Kasumi-1 (cell line): ENCODE measurements at regions not wholly inside any gene's neighbourhood (a gene's known extent, or its start where the extent isn't known, plus 50 kb on each side); places are given as distances from the start of the nearest gene placed in this dataset.
"Not testable (repeated sequence)": the region's sequence is repeated elsewhere in the genome, so short reads cannot be mapped to it uniquely, and the experiment has no call there.

Experiments used
- DNase-seq, 2 experiments: peaks; one replicate each; lab custom pipeline; 2025; lab: John Stamatoyannopoulos, UW

GRCh38 chr2:236632295-236633218, 62.9 kb downstream of the ACKR3 start:
- DNase-seq, result no peak

- no peak for DNase-seq
Observed at GRCh38 chr2:236633219-236633570, 63.6 kb downstream of the ACKR3 start.

DNA sequence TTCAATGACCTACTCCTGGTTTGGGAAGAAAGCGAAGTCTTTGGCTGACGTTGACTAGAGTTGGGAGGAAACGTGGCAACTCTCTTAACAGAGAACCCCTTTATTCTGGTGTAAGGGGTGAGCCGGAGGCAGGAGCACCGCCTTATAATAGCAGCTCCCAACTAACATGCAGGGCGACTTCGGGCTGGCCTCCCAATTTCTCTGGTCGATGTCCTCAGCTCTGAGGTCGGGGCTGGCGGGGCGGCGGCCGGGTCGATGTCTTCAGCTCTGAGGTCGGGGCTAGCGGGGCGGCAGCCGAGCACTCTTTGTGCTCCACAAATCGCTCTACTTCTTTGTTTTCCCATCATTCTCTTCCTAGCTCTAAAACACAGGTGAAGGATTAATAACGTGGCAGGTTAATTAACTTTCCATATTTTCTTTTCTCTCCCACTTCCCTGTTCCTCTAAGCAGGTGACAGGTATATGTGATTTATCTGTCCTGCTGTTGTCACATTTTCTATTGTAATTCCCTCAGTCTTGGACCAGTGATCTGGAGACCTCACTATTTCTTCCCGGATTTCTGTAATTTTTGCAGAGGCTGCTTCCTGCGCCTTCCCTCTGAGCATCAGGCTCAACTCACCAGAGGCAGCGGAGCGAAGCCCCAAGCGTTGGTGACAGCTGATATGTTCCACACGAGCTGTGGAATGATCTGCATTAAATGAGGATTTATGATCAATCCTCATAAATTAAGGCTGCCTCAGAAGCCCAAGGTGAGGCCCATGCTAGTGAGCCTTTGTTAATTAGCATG, 64.3 kb downstream of the ACKR3 start:
- DNase-seq, result no peak

DNA sequence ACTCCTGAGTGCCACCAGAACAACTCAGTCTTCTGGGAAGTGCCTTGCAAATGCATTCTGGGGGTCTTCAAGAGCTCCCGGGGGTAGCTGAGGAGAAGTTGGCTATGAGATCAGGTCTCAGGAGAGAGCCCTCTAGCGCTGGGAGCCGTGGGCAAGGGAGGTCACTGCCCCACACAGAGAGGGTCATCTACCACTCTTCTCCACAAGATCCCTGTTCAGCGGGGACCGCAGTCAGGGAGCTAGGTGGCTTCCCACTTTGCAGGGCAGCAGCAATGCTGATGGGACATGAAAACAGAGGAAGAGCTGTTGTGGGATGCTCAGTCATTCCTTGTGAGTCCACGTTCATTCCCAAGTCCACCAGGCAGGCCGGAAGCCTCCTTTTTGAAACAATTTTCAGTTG, 66.6 kb downstream of the ACKR3 start:
- no peak for DNase-seq

GRCh38 chr2:236636714-236637470, 67.3 kb downstream of the ACKR3 start:
- DNase-seq, result no peak

- DNase-seq, result no peak
Observed at GRCh38 chr2:236637686-236638569, 68.3 kb downstream of the ACKR3 start.

DNA sequence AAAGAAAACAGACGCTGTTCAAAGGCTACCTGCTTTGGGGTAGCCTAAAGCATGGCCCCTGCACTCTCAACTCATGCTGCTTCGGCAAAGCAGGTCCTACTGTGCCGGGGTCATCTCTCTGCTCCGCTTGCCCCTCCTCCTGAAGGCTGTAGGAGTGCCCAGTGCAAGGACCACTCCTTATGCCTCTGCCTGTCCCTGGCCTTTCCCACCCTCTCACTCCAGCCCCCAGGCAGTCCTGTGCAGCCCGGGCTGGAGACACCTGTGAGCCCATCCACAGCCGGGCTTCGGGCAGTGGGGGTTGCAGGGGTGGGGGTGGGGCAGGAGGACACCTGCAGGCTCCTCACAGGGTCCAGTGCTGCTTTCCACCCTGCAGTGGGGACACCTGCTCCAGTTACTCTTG, 69.1 kb downstream of the ACKR3 start:
- DNase-seq, result no peak

GRCh38 chr2:236639461-236640235, 70.0 kb downstream of the ACKR3 start:
- no peak for DNase-seq

DNA sequence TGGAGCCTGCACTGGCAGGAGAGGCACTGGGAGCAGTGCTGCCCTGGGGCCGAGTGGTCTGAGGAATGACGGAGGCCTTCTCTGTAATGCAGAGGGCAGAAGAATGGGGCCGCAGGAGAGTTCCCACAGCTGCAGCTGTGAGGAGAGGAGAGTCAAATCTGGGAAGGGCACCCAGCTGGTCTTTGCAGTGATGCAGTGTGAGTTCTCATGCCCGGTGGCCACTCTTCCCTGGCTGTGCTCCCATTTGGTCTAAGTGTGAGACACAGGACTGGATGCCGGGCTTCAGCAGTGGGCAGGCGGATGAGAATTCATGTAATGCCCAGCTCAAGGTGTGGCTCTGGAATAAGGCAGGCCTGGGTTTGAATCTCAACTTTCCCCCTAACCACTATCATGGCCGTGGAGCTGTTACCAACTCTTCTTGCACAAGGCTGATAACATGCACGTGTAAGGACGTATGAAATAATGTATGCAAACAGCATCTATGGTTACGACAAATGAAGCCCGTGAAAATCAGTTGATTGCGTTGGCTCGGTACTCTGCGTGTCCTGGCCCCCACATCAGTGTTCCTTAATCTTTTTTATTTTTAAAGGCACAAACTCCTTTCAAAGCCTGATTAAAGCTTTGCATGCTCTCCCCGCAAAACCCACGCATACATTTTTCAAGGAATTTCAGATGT, 71.6 kb downstream of the ACKR3 start:
- no peak for DNase-seq

DNA sequence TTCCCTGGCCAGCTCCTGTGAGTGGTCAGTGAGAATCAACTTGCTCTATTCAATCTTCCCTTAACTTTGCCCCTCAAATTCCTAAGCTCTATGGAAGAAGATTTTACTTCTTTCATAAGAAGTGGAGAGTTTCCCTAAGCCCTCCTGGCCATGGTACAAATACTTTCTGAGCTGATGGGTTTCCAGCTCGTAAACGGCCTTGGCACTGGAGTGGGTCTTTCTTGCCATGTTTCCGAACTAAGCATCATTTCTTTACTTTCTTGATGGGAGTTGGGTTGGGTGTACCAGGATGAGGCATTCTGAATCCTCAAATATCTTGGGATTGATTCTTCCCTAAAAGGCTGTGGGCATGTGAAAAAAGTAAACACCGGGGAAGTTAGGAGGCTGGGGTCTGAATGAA, 72.5 kb downstream of the ACKR3 start:
- no peak for DNase-seq

- no peak for DNase-seq
Observed at GRCh38 chr2:236642584-236643291, 73.1 kb downstream of the ACKR3 start.

DNA sequence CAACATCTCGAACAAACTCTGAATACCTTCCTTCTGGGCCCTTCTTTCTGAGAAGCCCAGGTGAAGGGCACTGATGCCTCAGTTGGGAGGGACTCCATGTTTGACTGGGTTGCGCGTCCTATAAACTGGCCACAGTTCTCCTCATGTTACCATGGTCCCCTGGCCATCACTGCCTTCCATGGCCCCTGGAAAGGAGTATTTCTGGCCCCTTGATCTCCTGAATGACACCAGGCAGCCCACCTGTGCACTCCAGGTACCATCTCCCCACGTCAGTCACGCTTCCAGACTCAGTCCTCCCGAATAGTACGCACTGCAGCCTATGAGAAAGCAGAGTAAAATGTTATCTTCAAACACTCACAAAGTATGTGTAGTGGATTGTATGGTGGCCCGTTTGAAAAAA, 73.9 kb downstream of the ACKR3 start:
- DNase-seq, result no peak

GRCh38 chr2:236644067-236644466, 74.4 kb downstream of the ACKR3 start:
- DNase-seq, result no peak

DNA sequence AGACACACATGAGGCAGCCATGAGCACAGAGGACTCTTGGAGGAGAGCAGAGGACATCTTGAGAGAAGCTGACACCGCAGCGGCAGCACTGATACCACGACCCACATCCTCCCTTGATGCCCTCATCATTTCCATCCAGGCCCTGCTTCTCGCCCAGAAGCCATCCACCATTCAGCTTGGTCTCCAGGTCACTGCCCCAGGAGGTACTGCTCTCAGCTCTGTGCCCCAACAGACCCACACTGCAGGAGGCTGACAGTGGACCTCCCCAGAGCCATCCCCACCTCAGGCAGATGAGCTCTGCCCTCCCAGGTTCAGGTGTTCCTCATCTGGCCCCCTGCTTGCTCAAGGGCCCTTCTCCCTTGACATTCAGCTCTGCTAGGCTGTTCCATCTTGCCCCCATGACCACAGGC, 74.9 kb downstream of the ACKR3 start:
- no peak for DNase-seq

DNA sequence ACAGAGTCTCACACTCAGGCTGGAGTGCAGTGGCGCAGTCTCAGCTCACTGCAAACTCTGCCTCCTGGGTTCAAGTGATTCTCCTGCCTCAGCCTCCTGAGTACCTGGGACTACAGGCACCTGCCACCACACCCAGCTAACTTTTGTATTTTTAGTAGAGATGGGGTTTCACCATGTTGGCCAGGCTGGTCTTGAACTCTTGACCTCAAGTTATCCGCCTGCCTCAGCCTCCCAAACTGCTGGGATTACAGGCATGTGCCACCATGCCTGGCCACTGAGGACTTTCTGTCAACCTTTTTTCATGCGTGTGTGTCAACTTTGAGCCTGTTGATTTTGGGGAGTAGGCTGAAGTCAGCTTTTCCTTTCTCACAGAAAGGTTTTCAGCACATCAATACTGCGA, 75.5 kb downstream of the ACKR3 start:
- DNase-seq, result not testable (repeated sequence)

DNA sequence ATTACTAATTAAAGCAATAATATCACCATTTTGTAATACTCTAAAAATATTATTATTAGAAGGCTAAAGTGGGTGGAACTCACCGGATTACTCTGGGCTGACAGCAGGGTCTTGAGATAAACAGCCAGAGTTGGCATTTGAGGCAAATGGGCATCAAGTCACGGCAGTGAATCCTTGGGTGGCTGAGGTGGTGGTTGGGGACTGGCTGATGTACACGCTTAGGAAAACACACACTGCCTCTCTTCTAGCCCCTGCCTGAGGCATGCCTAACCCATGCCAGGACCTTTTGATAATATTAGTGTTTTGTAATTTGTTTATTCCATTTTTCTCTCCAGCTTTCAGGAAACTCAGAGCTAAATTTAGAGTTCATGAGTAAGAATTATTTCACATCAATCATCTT, 76.8 kb downstream of the ACKR3 start:
- DNase-seq, result no peak

DNA sequence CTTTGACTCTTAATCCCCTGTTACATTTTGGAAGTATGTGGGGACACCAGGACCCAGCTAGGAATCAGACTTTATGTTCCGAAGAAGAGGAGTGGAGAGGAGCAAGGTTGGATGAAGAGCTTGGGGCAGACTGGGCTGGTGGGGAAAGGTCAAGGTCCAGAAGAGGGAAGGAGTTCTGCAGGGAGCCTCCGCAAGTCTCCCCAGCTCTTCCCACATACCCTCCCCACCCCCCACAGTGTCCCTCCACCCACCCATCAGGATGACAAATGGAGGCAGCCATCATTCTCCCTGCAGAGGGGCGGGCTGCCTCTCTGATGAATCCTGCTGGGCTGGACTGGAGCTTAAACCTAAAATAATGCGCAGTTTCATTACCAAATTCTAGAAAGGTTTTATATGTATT, 77.2 kb downstream of the ACKR3 start:
- no peak for DNase-seq

DNA sequence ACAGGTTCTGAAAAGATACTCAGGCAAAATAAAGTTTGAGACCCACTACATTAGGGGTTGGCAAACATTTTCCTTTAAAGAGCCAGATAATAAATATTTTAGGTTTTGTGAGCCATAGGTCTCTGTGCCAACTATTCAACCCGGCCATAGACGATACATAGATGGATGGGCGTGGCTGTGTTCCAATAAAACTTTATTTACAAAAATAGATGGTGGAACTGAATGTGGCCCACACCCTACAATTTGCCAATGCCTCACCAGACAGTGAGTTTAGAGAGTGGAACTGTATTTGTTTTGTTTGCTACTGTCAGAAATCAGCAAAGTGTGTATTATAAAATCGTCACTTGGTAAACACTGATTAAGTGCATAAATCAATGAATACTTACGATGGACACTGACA, 78.0 kb downstream of the ACKR3 start:
- DNase-seq, result no peak

- DNase-seq, result no peak
Observed at GRCh38 chr2:236653863-236654262, 84.2 kb downstream of the ACKR3 start.

GRCh38 chr2:236654496-236654895, 84.9 kb downstream of the ACKR3 start:
- no peak for DNase-seq
